ENCODE measurements at regions not wholly inside any gene's neighbourhood (a gene's known extent, or its start where the extent isn't known, plus 50 kb on each side); places are given as distances from the start of the nearest gene placed in this dataset.
"Not testable (repeated sequence)": the region's sequence is repeated elsewhere in the genome, so short reads cannot be mapped to it uniquely, and the experiment has no call there.

DNA sequence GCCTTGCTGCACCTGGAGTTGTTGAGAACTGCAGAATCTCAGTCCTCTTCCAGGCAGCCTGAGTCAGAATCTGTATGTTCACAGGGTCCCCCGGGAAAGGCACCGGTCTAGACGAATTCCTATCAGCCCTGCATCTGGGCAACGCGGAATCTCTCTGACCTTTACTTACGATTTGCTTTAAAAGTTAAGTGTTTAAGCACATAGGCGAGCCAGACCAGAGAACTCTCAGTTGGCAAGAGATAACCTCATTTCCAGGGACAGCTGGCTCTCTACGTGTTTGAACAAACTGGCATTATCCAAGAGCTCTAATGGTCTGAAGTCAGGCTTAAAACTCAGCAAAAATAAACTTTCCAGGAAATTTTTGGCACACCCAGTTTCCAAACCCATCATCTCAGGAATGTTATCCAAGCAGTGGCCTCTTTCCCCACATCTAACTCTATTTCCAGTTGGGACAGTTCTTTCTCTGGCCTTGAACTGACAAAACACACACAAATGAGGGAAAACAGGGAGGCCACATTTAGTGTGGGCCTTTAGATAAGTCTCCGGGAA, 53.4 kb downstream of the HES1 start:
- DNase-seq: no peak

GRCh38 chr3:194191850-194192249, 55.9 kb downstream of the HES1 start:
- DNase-seq: not testable (repeated sequence)

- no peak for DNase-seq
Observed at GRCh38 chr3:194194051-194194756, 58.3 kb downstream of the HES1 start.

- no peak for DNase-seq
Observed at GRCh38 chr3:194194757-194195085, 58.8 kb downstream of the HES1 start.

DNA sequence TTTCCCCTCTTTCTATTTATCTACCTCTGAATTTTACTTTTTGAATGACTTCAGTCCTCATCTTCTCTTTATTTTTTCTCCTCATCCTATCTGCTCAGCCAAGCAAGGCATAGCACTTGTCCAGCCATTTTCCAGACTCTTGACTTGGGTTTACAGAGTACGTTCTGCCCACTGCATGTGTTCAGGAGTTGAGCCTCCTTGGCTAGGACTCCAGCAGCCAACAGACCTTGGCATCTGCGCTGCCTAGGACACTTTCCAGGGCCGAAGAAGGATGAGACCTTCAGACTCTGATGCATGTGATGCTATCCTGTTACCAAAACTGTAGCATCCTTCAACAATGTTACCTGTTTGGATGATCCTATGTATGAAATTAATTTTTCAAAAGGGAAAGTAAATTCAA, 59.7 kb downstream of the HES1 start:
- no peak for DNase-seq

GRCh38 chr3:194196876-194197275, 60.9 kb downstream of the HES1 start:
- no peak for DNase-seq

GRCh38 chr3:194197396-194197960, 61.5 kb downstream of the HES1 start:
- no peak for DNase-seq

- no peak for DNase-seq
Observed at GRCh38 chr3:194197981-194198695, 62.2 kb downstream of the HES1 start.

DNA sequence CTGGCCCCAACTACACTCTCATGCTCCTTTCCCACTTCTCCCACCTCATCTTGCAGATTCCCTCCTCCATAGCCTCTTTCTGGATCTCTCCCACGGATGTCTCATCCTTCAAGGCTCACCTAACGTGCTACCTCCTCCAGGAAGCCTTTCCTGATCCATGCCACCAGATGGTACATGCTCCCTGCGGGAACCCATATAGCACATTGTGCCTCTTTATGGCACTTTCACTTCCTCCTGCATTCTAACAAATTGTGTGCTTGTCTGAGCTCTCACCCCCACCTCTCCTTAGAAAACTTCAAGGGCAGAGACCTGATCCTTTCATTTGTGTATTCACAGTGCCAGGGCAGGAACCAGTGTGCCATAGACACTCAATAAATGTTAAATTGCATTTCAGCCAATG, 63.0 kb downstream of the HES1 start:
- DNase-seq: no peak

DNA sequence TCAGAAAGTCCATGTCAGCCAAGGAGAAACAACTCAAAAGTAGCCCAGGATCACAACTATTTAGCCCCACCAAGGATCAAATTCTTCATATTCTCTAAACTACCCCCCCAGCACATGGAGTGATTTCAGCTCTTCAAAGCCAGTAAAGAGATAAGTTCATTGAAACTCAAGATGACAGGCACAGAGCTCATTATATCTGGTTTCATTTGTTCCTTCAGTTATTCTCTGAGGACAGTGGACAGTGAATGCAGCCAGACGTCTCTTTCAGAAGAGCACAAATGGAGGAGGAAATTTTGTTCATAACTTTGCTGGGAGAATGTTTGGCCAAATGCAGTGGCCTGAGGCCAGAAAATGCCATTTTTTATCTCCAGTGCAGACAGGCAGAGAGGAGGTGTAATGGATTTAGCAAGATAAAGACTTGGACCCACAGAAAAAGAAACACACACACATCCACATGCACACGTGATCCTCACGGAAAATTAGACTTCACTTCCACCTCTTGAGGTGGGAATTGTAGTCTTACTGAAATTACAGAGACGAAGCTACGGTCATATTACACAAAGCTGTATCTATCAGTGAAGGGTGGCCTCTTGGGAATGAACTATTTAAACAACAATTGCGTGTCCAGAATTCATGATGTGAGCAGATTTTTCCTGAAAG, 64.6 kb downstream of the HES1 start:
- no peak for DNase-seq

DNA sequence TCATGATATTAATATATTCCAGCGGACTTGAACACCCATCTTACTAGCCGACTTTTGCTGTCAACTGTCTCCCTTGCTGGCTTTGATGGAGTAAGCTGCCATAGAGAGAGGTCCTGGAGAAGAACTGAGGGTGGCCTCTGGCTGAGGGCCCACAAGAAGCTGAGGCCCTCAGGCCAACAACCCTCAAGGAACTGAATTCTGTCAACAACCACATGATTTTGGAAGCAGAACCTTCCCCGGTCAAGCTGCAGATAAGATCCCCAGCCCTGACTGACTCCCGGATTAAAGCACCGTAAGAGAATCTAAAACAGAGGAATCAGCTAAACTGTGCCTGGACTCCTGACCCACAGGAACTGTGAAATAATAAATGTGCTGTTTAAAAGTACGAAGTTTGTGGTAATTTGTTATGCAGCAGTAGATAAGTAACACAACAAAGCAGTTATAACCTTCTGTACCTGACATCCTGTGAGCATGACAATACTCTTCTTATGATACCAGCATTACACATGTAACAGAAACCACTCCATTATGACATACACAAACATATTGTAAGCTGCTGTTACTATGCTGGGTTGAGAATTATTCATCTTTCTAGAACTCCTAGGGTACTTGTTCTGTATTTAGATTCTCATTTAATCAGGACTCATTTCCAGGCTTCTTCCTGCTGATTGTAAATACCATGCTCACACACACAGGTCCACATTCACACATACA, 66.2 kb downstream of the HES1 start:
- DNase-seq: no peak

DNA sequence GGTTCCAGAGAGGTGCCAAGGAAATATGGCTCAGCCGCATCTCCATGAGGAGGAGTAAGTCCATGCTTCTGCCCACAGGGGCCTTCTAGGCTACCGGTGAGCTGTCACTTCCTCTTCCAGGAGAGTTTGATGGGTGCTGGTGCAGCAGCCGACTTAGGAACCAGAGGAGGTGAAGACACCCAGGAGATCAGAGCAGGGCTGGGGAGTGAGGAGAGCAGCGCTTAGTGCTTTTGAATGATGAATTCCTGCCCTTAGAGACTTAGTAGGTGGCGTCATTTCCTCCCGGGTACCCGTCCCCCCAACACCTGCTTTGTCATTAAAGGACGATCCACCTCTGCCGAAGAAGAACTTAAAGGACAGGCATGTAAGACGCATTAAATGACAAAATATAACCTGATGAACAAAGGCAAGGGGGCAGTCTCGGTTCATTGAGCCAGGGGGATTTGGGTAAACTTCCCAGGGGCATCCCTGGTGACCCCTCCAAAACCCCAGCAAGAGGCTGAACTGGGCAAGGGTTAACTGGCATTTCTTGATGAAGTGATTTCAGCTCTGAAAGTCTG, 67.6 kb downstream of the HES1 start:
- DNase-seq: no peak

GRCh38 chr3:194204042-194204987, 68.4 kb downstream of the HES1 start:
- no peak for DNase-seq

- no peak for DNase-seq
Observed at GRCh38 chr3:194205675-194206133, 69.8 kb downstream of the HES1 start.

GRCh38 chr3:194206320-194206719, 70.4 kb downstream of the HES1 start:
- DNase-seq: no peak

GRCh38 chr3:194208709-194209108, 72.8 kb downstream of the HES1 start:
- DNase-seq: no peak

- no peak for DNase-seq
Observed at GRCh38 chr3:194212161-194212844, 76.4 kb downstream of the HES1 start.

DNA sequence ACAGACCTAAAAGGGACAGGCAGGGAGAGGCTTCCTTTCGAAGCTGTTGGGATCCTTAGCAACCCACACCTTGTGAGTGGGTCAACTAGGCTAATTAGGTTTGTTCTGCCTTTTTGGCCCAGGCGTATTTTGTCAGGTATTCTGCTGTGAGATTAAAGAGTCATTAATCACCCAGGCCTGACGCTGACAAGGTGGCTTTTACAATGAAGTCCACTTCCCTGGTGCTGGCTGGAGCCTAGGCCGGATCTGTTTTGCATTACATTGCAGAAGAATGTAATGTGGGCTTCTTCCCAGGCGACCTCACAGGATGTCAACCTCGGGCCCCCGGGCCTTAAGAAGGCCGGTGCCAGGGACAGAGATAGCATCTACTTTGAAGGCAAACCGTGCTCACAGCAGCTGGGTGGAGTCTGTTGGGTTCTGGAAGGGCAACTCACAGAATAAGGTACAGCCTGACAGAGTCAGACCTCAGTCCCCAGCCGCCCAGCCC, 76.9 kb downstream of the HES1 start:
- DNase-seq: no peak

- no peak for DNase-seq
Observed at GRCh38 chr3:194215392-194215791, 79.4 kb downstream of the HES1 start.
